ENCODE measurements at regions not wholly inside any gene's neighbourhood (a gene's known extent, or its start where the extent isn't known, plus 50 kb on each side); places are given as distances from the start of the nearest gene placed in this dataset.

GRCh38 chr1:194734970-194735369 is 1548.6 kb upstream of the B3GALT2 start:
- Histone ChIP-seq H3K4me1 (ENCODE audit: control insufficient read depth, low read length) (peaks cover under 1% of the 10 kb centered on the region), H3K27me3 (ENCODE audit: control insufficient read depth, low read length) (no peaks in the 10 kb centered on the region), H3K4me3 (ENCODE audit: low read length) (no peak overlapping the region), H3K36me3 (ENCODE audit: control insufficient read depth, low read length) (peaks cover 2% of the 10 kb centered on the region; the same call in 1 of the 2 replicates), H3K79me2 (ENCODE audit: control insufficient read depth, low read length) (no peaks in the 10 kb centered on the region), H3K27ac (ENCODE audit: low read depth, low read length) (no peak overlapping the region), H3F3A (ENCODE audit: control insufficient read depth, insufficient read depth) (no peaks in the 10 kb centered on the region), H3K4me2 (ENCODE audit: low read length) (no peak overlapping the region), H3K9me3 (ENCODE audit: control insufficient read depth, insufficient read depth, low read length) (0 out of 2 replicates have a peak, but pooled peaks cover 4% of the 10 kb centered on the region), H3K9me2 (replicated peaks; ENCODE audit: control insufficient read depth, low read length) (no peaks in the 10 kb centered on the region), H4K20me1 (ENCODE audit: control insufficient read depth, insufficient read depth, low read depth, low read length) (no peaks in the 10 kb centered on the region)
- no peak for TF ChIP-seq EZH2phosphoT487 (IDR thresholded peaks at IDR 0.05; ENCODE audit: borderline replicate concordance, low read length)
- TF ChIP-seq, protein P1, sequence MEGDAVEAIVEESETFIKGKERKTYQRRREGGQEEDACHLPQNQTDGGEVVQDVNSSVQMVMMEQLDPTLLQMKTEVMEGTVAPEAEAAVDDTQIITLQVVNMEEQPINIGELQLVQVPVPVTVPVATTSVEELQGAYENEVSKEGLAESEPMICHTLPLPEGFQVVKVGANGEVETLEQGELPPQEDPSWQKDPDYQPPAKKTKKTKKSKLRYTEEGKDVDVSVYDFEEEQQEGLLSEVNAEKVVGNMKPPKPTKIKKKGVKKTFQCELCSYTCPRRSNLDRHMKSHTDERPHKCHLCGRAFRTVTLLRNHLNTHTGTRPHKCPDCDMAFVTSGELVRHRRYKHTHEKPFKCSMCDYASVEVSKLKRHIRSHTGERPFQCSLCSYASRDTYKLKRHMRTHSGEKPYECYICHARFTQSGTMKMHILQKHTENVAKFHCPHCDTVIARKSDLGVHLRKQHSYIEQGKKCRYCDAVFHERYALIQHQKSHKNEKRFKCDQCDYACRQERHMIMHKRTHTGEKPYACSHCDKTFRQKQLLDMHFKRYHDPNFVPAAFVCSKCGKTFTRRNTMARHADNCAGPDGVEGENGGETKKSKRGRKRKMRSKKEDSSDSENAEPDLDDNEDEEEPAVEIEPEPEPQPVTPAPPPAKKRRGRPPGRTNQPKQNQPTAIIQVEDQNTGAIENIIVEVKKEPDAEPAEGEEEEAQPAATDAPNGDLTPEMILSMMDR (IDR thresholded peaks at IDR 0.05; ENCODE audit: low read depth, low read length, poor library complexity, severe bottlenecking) = no peak

DNA sequence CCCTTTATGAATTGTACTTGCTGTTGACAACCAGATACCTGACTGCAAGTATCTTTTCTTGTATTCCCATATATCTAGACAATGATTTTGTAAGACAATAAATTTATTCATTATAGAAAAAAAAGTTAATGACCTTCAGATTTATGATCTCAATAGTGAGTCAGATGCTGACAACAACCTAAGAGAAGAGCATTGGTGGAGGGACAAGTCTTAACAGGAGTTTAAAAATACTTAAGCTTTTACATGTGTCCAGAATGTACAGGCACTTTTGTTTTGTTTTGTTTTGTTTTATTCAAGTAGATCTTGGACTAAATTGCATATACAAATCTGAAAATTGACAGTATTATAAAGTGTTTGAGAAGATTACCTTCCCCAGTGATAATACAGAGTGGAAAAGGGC is 1544.6 kb upstream of the B3GALT2 start:
- no peak overlapping the region for H3K27ac ChIP-seq (ENCODE audit: low read depth, low read length)
- TF ChIP-seq, protein P1 (IDR thresholded peaks at IDR 0.05; ENCODE audit: low read depth, low read length, poor library complexity, severe bottlenecking) = no peak
- TF ChIP-seq EZH2phosphoT487 (IDR thresholded peaks at IDR 0.05; ENCODE audit: borderline replicate concordance, low read length) = no peak
- H3K4me2 ChIP-seq (ENCODE audit: low read length) = no peak overlapping the region
- H3F3A ChIP-seq (ENCODE audit: control insufficient read depth, insufficient read depth) = no peaks in the 10 kb centered on the region
- H3K9me3 ChIP-seq (ENCODE audit: control insufficient read depth, insufficient read depth, low read length) = 0 out of 2 replicates have a peak, but pooled peaks cover 6% of the 10 kb centered on the region
- H4K20me1 ChIP-seq (ENCODE audit: control insufficient read depth, insufficient read depth, low read depth, low read length) = no peaks in the 10 kb centered on the region
- H3K27me3 ChIP-seq (ENCODE audit: control insufficient read depth, low read length) = no peaks in the 10 kb centered on the region
- H3K79me2 ChIP-seq (ENCODE audit: control insufficient read depth, low read length) = no peaks in the 10 kb centered on the region
- no peaks in the 10 kb centered on the region for H3K9me2 ChIP-seq (replicated peaks; ENCODE audit: control insufficient read depth, low read length)
- peaks cover 18% of the 10 kb centered on the region for H3K4me1 ChIP-seq (ENCODE audit: control insufficient read depth, low read length)
- no peak overlapping the region for H3K4me3 ChIP-seq (ENCODE audit: low read length)
- peaks cover 4% of the 10 kb centered on the region; the same call in 1 of the 2 replicates for H3K36me3 ChIP-seq (ENCODE audit: control insufficient read depth, low read length)

GRCh38 chr1:194730304-194730703 is 1543.9 kb upstream of the B3GALT2 start:
- Histone ChIP-seq H3K27me3 (ENCODE audit: control insufficient read depth, low read length) (no peaks in the 10 kb centered on the region), H3K4me3 (ENCODE audit: low read length) (no peak overlapping the region), H3K4me1 (ENCODE audit: control insufficient read depth, low read length) (peaks cover 18% of the 10 kb centered on the region), H4K20me1 (ENCODE audit: control insufficient read depth, insufficient read depth, low read depth, low read length) (no peaks in the 10 kb centered on the region), H3K4me2 (ENCODE audit: low read length) (no peak overlapping the region), H3K79me2 (ENCODE audit: control insufficient read depth, low read length) (no peaks in the 10 kb centered on the region), H3F3A (ENCODE audit: control insufficient read depth, insufficient read depth) (no peaks in the 10 kb centered on the region), H3K9me3 (ENCODE audit: control insufficient read depth, insufficient read depth, low read length) (0 out of 2 replicates have a peak, but pooled peaks cover 6% of the 10 kb centered on the region), H3K9me2 (replicated peaks; ENCODE audit: control insufficient read depth, low read length) (no peaks in the 10 kb centered on the region), H3K36me3 (ENCODE audit: control insufficient read depth, low read length) (peaks cover 4% of the 10 kb centered on the region; the same call in 1 of the 2 replicates), H3K27ac (ENCODE audit: low read depth, low read length) (no peak overlapping the region)
- TF ChIP-seq EZH2phosphoT487 (IDR thresholded peaks at IDR 0.05; ENCODE audit: borderline replicate concordance, low read length) = no peak
- TF ChIP-seq, protein P1 (IDR thresholded peaks at IDR 0.05; ENCODE audit: low read depth, low read length, poor library complexity, severe bottlenecking) = no peak
